ENCODE measurements at regions not wholly inside any gene's neighbourhood (a gene's known extent, or its start where the extent isn't known, plus 50 kb on each side); places are given as distances from the start of the nearest gene placed in this dataset.

- TF ChIP-seq EP300 (IDR thresholded peaks at IDR 0.05; ENCODE audit: low read depth in 2 of 2, low read length in 2 of 2) = no peak
- TF ChIP-seq EP300 (CRISPR knock-in tag; IDR thresholded peaks at IDR 0.05; ENCODE audit: borderline replicate concordance) = no peak
- no peak for TF ChIP-seq NFE2L2 (IDR thresholded peaks at IDR 0.05; ENCODE audit: low read length)
- no peak for TF ChIP-seq RAD21 (CRISPR knock-in tag; IDR thresholded peaks at IDR 0.05)
- TF ChIP-seq, protein P1, sequence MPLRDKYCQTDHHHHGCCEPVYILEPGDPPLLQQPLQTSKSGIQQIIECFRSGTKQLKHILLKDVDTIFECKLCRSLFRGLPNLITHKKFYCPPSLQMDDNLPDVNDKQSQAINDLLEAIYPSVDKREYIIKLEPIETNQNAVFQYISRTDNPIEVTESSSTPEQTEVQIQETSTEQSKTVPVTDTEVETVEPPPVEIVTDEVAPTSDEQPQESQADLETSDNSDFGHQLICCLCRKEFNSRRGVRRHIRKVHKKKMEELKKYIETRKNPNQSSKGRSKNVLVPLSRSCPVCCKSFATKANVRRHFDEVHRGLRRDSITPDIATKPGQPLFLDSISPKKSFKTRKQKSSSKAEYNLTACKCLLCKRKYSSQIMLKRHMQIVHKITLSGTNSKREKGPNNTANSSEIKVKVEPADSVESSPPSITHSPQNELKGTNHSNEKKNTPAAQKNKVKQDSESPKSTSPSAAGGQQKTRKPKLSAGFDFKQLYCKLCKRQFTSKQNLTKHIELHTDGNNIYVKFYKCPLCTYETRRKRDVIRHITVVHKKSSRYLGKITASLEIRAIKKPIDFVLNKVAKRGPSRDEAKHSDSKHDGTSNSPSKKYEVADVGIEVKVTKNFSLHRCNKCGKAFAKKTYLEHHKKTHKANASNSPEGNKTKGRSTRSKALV (CRISPR knock-in tag; IDR thresholded peaks at IDR 0.05) = no peak
- TF ChIP-seq, protein P2, sequence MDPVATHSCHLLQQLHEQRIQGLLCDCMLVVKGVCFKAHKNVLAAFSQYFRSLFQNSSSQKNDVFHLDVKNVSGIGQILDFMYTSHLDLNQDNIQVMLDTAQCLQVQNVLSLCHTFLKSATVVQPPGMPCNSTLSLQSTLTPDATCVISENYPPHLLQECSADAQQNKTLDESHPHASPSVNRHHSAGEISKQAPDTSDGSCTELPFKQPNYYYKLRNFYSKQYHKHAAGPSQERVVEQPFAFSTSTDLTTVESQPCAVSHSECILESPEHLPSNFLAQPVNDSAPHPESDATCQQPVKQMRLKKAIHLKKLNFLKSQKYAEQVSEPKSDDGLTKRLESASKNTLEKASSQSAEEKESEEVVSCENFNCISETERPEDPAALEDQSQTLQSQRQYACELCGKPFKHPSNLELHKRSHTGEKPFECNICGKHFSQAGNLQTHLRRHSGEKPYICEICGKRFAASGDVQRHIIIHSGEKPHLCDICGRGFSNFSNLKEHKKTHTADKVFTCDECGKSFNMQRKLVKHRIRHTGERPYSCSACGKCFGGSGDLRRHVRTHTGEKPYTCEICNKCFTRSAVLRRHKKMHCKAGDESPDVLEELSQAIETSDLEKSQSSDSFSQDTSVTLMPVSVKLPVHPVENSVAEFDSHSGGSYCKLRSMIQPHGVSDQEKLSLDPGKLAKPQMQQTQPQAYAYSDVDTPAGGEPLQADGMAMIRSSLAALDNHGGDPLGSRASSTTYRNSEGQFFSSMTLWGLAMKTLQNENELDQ (CRISPR knock-in tag; IDR thresholded peaks at IDR 0.05; ENCODE audit: borderline replicate concordance) = no peak
- TF ChIP-seq, protein P3, sequence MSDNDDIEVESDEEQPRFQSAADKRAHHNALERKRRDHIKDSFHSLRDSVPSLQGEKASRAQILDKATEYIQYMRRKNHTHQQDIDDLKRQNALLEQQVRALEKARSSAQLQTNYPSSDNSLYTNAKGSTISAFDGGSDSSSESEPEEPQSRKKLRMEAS (IDR thresholded peaks at IDR 0.05) = no peak
- no peak for TF ChIP-seq MYC (CRISPR knock-in tag; IDR thresholded peaks at IDR 0.05; ENCODE audit: borderline replicate concordance)
- no peak for TF ChIP-seq CTCF (CRISPR knock-in tag; IDR thresholded peaks at IDR 0.05)
- no peak for TF ChIP-seq NCOA2 (CRISPR knock-in tag; IDR thresholded peaks at IDR 0.05)
- no peak for TF ChIP-seq RNF2 (conservative IDR thresholded peaks at IDR 0.05; ENCODE audit: low read depth)
- no peak for TF ChIP-seq ZNF83 (CRISPR knock-in tag; IDR thresholded peaks at IDR 0.05; ENCODE audit: borderline replicate concordance)
- no peak for TF ChIP-seq POLR2AphosphoS2 (IDR thresholded peaks at IDR 0.05; ENCODE audit: low read depth, low read length)
- no peak for TF ChIP-seq BHLHE40 (IDR thresholded peaks at IDR 0.05; ENCODE audit: low read length)
- TF ChIP-seq BCL3 (CRISPR knock-in tag; IDR thresholded peaks at IDR 0.05) = no peak
Measured at GRCh38 chr3:180246688-180247195, 210.0 kb upstream of the PEX5L start.
